Upper lobe of right lung (tissue), 1 donor: ENCODE measurements at regions not wholly inside any gene's neighbourhood (a gene's known extent, or its start where the extent isn't known, plus 50 kb on each side); places are given as distances from the start of the nearest gene placed in this dataset.

Experiments
- ATAC-seq: fragments of 200-7000 bp; cut with Tn5 transposase; one replicate; pipeline ENCODE4 v1.9.1; 2020; ENCODE audit warnings: mild to moderate bottlenecking, moderate library complexity
- DNase-seq: peaks from one replicate; pipeline ENCODE4 v3.0.0-alpha.2; 2020
- H3K27ac ChIP-seq: fragments of 200-600 bp; one replicate; pipeline ENCODE4 v1.8.0; 2022
- H3K27me3 ChIP-seq: fragments of 200-600 bp; one replicate; pipeline ENCODE4 v1.8.0; 2022; ENCODE audit warnings: mild to moderate bottlenecking
- H3K36me3 ChIP-seq: fragments of 200-600 bp; one replicate; pipeline ENCODE4 v1.8.0; 2022
- H3K4me1 ChIP-seq: fragments of 200-600 bp; one replicate; pipeline ENCODE4 v1.8.0; 2022
- H3K4me3 ChIP-seq: fragments of 200-600 bp; one replicate; pipeline ENCODE4 v1.8.0; 2022; ENCODE audit warnings: mild to moderate bottlenecking
- H3K9me3 ChIP-seq: fragments of 200-600 bp; one replicate; pipeline ENCODE4 v1.8.0; 2022
- intact Hi-C: fragments of 100-400 bp; cut with DNase I; formaldehyde crosslinking; loops from one replicate; pipeline ENCODE4 v1.11.0; 2022
- TF ChIP-seq, protein P1 (sequence below): fragments of 200-600 bp; IDR thresholded peaks from one replicate; pipeline ENCODE4 v1.8.0; 2022; ENCODE audit warnings: antibody characterized with exemption
- donor health status: DM: no; HTN: yes; CAD: no; lungs with severe emphysema.

DNA sequence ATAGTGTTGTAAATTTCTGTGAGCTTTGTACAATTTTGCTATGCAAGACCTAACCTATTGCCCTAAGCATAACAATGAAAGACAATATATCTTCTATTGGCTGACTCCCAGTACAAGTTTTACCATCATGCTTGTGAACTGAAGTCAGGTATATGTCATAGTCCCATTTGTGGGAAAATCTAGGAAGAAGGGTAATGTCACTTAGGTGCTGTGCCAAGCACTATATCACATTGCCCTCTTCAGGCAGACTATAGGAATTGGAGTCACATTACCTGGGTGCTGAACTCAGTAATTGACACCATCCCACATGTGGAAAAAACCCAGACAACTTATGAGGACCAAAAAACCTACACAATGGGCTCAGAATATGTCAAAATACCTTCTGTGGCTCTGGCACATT is 907.4 kb upstream of the AMELY start:
- Histone ChIP-seq H3K36me3 (no peaks in the 10 kb centered on the region), H3K4me3 (no peak overlapping the region), H3K27ac (no peak overlapping the region), H3K27me3 (no peaks in the 10 kb centered on the region), H3K9me3 (no peaks in the 10 kb centered on the region), H3K4me1 (no peaks in the 10 kb centered on the region)
- intact Hi-C loops = no loop called here
- TF ChIP-seq, protein P1, sequence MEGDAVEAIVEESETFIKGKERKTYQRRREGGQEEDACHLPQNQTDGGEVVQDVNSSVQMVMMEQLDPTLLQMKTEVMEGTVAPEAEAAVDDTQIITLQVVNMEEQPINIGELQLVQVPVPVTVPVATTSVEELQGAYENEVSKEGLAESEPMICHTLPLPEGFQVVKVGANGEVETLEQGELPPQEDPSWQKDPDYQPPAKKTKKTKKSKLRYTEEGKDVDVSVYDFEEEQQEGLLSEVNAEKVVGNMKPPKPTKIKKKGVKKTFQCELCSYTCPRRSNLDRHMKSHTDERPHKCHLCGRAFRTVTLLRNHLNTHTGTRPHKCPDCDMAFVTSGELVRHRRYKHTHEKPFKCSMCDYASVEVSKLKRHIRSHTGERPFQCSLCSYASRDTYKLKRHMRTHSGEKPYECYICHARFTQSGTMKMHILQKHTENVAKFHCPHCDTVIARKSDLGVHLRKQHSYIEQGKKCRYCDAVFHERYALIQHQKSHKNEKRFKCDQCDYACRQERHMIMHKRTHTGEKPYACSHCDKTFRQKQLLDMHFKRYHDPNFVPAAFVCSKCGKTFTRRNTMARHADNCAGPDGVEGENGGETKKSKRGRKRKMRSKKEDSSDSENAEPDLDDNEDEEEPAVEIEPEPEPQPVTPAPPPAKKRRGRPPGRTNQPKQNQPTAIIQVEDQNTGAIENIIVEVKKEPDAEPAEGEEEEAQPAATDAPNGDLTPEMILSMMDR = peak; percentile 33
- DNase-seq = no peak
- peak; percentile 72 for ATAC-seq

DNA sequence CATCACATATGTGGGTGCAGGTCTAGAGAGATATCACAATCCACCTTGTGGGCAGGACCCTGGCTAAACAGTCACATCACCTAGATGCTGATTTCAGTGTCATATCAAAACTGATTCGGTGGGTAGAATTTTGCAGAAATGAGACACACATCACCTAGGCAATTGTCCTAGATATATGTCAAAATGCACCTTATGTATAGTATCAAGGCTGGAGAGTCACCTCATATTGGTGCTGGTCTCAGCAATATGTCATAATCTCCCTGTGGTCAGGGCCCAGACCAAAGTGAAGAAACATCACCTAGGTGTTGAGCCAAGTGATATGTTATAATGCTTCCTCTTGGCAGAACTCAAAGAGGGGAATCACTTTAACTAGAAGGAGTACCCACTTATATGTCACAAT is 905.0 kb upstream of the AMELY start:
- no peaks in the 10 kb centered on the region for H3K36me3 ChIP-seq
- intact Hi-C loops = no loop called here
- TF ChIP-seq, protein P1 = no peak

DNA sequence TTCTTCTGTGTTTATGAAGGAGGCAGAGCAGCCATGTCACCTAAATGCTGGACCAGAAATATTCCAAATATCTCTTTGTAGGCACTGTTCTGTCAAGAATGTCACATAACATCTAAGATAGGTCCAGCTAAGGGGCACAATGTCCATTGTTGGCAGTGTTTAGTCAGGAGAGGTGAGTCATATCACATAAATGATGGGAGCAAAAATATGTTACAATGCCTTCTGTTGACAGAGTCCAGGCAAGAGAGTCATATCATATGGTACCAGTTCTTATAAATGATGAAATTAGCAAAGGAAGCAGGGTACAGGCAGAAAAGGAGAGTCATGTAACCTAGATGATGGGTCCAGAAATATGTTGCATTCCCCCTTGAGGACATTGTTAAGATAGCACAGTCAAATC is 904.4 kb upstream of the AMELY start:
- H3K9me3 ChIP-seq = no peaks in the 10 kb centered on the region
- H3K4me3 ChIP-seq = no peak overlapping the region
- no peaks in the 10 kb centered on the region for H3K4me1 ChIP-seq
- no peaks in the 10 kb centered on the region for H3K27me3 ChIP-seq
- TF ChIP-seq, protein P1 = no peak
- DNase-seq = no peak
- intact Hi-C loops = no loop called here
- H3K27ac ChIP-seq = no peak overlapping the region
- ATAC-seq = no peak
- H3K36me3 ChIP-seq = no peaks in the 10 kb centered on the region

More for the DNA sequence above, 905.0 kb upstream of the AMELY start:
- no peaks in the 10 kb centered on the region for H3K9me3 ChIP-seq
- ATAC-seq (no peak), DNase-seq (no peak)
- H3K4me3 ChIP-seq = no peak overlapping the region
- H3K27me3 ChIP-seq = no peaks in the 10 kb centered on the region
- H3K27ac ChIP-seq = no peak overlapping the region
- H3K4me1 ChIP-seq = no peaks in the 10 kb centered on the region

DNA sequence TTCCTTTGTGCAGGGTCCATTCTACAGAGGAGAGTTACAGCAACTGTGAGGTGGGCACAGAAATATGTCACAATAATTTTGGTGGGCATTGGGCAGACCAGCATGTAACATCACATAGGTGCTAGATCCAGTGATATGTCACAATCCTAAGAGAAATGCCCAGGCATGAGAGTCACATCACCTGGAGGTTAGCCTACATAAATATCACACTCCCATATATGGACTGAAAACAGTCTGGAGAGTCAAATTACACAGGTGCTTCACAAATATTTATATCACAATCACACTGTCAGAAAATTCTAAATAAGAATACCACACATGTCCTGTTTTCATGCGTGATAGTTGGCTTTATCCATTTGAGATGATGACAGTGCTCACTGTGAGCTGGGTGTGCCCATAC is 903.7 kb upstream of the AMELY start:
- Histone ChIP-seq H3K27me3 (no peaks in the 10 kb centered on the region), H3K4me3 (no peak overlapping the region), H3K27ac (no peak overlapping the region), H3K36me3 (no peaks in the 10 kb centered on the region), H3K4me1 (no peaks in the 10 kb centered on the region), H3K9me3 (no peaks in the 10 kb centered on the region)
- intact Hi-C loops = no loop called here
- ATAC-seq = no peak
- TF ChIP-seq, protein P1 = no peak
- DNase-seq = no peak

DNA sequence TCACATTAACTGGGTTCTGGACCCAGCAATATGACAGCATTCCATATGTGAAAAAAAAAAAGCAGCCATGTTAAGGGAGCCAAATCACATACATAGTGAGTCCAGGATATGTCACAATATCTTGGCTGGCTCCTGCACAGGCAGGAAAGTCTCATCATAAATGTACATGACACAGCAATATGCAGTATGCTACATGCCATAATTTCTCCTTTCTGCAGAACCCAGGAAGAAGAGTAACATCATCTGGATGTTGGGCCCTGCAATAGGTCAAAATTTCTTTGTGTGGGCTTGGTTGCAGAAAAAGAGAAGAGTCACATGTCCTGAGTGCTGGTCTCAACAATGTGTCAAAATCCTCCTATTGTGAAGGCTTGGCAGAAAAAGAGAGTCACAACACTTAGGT is 902.8 kb upstream of the AMELY start:
- intact Hi-C loops = no loop called here
- H3K9me3 ChIP-seq = no peaks in the 10 kb centered on the region
- ATAC-seq = peak; percentile 55
- no peak overlapping the region for H3K27ac ChIP-seq
- H3K4me1 ChIP-seq = no peaks in the 10 kb centered on the region
- H3K4me3 ChIP-seq = no peak overlapping the region
- TF ChIP-seq, protein P1 = no peak
- no peaks in the 10 kb centered on the region for H3K27me3 ChIP-seq
- no peak for DNase-seq
- no peaks in the 10 kb centered on the region for H3K36me3 ChIP-seq

DNA sequence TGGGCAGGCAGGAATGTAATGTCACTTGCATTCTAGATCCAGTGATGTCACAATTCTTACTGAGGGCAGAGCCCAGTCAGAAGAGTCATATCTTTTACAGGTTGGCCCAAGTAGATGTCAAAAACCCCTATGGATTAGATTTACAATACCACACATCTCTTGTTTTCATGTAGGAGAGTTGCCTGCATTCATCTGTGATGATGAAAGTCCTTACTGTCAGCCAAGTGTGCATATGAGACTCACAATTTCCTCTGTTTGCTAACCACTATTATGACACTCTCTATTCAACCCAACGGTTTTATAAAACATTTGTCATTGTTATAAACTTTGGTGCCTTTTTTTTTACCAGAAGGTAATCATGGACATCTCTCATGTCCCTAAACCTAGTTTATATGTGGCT is 898.8 kb upstream of the AMELY start:
- TF ChIP-seq, protein P1 = no peak

More for the DNA sequence above, 898.8 kb upstream of the AMELY start:
- Histone ChIP-seq H3K27me3 (no peaks in the 10 kb centered on the region), H3K4me3 (no peak overlapping the region), H3K4me1 (no peaks in the 10 kb centered on the region), H3K36me3 (no peaks in the 10 kb centered on the region), H3K9me3 (no peaks in the 10 kb centered on the region), H3K27ac (no peak overlapping the region)
- DNase-seq (no peak), ATAC-seq (no peak)
- intact Hi-C loops = no loop called here
